Breast epithelium (tissue), 3 donors: ENCODE measurements at regions not wholly inside any gene's neighbourhood (a gene's known extent, or its start where the extent isn't known, plus 50 kb on each side); places are given as distances from the start of the nearest gene placed in this dataset.

Experiments used
- CTCF ChIP-seq, 3 donors: fragments of 450-650 bp; IDR thresholded peaks; one replicate each; pipeline ENCODE4 v1.5.1; 2016 to 2017; ENCODE audit warnings: antibody characterized with exemption in 3 of 3, mild to moderate bottlenecking in 3 of 3, moderate library complexity in 3 of 3
- POLR2A ChIP-seq: fragments of 450-650 bp; IDR thresholded peaks from one replicate; pipeline ENCODE4 v1.6.1; 2016; ENCODE audit warnings: antibody characterized with exemption, mild to moderate bottlenecking, moderate library complexity

- TF ChIP-seq CTCF (IDR thresholded peaks at IDR 0.05) (peak in 2 of 3 donors; percentile 23 to 36), POLR2A (no peak)
Measured at GRCh38 chr13:111049791-111050538, 65.1 kb upstream of the ARHGEF7 start.
